ENCODE measurements at regions not wholly inside any gene's neighbourhood (a gene's known extent, or its start where the extent isn't known, plus 50 kb on each side); places are given as distances from the start of the nearest gene placed in this dataset.
"Not testable (repeated sequence)": the region's sequence is repeated elsewhere in the genome, so short reads cannot be mapped to it uniquely, and the experiment has no call there.

DNA sequence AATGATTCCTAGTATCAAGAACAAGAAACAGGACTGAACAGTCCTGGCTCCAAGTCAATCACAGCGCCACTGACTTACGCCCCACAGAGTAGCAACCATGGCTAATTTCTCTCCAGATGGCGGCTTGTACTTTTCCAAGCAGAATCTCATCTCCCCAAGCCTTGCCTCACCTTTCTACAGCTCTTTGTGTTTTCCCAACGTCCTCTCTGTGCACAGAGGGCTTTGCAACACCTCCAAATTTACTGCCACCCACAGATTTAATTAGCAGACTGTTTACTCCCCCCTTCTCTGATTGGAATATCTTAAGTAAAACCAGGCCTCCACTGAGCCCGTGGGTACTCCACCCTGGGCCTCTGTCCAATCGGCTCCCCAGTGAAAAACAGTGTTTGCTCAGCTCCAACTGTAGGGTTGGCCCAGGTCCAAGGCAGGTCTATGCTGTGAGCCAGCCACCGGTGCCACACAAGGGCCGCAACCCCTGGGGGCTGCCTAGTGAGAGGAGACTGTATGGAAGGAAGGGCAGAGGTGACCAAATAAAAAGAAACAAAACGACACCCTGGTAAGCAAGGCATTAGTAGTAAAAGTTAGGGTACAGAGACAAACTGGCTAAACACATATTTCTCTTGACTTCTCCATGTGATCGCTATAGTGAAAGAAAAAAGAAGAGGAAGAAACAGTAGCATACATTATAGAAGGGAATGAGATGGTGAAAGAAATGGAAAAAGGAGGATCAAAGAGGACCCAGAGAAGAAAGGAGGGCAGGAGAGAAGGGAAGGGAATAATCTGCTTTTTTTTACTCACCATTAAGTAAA is 128.4 kb upstream of the SOD1 start:
- DNase-seq = no peak

DNA sequence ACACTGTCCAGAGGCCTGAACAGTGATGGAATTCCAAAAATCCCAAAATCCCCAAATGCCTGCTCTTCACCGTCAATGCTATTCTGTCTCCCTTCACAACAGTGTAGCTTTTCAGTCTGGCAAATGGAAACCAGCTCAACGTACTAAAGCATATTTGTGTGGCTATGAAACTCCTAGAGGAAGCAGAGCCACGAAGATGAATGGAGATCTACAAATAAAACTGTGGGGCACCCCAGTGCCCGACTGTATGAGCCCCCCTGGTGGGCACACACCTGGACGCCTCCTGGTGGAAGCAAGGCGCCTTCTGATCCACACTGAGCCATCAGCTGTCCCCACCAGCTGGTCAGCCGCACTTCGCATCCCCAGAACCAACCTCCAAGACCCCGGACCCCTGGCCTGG is 129.1 kb upstream of the SOD1 start:
- no peak for DNase-seq

DNA sequence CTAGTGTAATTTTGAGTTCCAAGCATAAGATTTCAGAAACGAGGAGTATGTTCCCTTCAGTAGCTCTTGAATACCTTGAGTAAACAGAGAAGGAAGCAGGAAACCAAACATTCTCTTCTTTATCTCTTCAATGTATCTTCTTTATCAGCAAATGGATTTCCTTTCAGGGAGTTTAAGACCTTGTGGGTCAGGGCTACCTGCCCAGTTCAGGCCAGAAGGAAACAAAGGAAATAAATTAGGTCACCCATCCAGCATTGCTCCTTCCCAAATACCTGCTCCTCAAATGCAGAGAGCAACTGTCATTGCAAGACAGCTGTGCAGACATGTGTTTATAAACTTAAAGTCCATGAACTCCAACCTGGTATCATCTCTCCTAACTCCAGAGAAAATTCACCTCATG is 130.1 kb upstream of the SOD1 start:
- DNase-seq = no peak

DNA sequence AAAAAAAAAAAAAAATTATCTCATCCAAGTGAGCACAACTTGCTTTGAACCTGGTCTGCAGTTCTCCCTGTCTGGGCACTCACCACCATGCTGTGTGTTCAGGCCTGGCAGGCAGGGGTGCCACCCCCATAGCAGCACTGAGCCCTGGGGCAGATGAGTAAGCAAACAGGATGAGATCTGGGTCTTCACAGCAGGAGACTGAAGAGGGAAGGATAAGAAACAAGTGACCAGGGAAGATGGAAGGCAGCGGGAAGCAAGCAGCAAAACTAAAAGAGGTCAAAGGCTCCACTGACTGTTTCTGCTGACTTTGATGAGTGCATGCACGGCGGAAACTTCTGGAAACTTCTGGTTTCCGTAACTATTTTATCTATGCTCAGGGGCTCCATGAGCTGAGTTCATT is 133.5 kb upstream of the SOD1 start:
- no peak for DNase-seq

DNA sequence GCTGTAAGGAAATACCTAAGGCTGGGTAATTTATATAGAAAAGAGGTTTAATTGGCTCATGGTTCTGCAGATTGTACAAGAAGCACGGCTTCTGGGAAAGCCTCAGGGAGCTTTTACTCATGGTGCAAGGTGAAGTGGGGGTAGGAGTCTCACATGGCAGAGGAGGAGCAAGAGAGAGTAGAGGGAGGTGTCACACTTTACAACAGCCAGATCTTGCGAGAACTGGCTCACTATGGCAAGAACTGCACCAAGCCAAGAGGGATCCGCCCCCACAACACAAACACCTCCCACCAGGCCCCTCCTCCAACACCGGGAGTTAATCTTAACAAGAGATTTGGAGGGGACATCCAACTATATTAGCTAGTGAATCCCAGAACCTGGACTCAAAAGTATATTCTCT is 135.4 kb upstream of the SOD1 start:
- no peak for DNase-seq

DNA sequence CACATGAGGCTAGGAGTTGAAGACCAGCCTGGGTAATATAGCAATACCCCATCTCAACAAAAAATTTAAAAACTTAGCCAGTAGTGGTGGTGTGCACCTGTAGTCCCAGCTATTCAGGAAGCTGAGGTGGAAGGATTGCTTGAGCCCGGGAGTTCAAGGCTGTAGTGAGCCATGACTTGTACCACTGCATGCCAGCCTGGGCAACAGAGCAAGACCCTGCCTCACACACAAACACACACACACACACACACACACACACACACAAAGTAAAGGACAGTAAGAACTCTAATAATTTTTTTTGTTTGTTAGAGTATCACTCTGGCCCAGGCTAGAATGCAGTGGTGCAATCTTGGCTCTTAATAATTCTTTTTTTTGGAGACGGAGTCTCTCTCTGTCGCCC is 138.0 kb upstream of the SOD1 start:
- no peak for DNase-seq

DNA sequence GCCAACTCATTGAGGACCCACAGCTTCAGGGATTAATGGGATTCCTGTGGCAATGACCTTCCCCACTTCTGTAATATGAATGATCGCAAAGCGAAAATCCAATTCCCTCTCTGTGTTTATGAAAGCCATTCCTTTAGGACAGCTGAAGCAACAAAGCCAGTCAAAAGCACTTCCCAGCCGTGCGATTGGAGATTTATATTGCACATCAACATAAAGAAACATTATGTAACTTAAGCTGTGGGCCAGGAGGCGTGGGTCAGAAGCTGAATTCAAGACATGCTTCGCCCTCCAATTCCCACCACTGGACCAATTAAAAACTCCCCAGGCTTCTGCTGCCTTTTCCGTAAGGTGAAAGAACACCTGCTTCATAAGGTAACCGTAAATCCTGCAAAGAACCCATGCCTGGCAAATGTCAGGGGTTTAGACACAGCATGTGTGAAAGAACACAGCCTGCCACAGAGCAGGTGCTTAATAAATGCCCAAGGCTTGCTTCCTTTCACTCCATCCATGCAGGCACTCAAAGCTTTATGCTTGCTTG is 138.9 kb upstream of the SOD1 start:
- DNase-seq = no peak

DNA sequence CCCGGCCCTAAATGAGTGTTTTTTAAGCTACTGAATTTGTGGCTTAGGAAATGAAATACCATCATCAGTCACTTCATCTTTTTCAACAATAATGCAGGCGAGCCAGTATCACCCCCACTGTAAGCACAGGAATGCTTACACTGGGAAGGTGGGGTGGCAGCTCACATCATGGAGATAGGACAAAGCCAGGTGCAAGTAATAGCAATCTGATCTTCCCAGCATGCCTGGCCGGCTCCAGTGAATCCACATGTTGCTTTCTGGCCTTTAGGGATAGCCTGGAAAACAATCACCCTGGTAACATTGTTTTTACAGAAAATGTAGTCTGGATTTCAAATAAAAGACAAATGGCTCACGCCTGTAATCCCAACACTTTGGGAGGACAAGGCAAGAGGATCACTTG is 140.9 kb upstream of the SOD1 start:
- DNase-seq = no peak

DNA sequence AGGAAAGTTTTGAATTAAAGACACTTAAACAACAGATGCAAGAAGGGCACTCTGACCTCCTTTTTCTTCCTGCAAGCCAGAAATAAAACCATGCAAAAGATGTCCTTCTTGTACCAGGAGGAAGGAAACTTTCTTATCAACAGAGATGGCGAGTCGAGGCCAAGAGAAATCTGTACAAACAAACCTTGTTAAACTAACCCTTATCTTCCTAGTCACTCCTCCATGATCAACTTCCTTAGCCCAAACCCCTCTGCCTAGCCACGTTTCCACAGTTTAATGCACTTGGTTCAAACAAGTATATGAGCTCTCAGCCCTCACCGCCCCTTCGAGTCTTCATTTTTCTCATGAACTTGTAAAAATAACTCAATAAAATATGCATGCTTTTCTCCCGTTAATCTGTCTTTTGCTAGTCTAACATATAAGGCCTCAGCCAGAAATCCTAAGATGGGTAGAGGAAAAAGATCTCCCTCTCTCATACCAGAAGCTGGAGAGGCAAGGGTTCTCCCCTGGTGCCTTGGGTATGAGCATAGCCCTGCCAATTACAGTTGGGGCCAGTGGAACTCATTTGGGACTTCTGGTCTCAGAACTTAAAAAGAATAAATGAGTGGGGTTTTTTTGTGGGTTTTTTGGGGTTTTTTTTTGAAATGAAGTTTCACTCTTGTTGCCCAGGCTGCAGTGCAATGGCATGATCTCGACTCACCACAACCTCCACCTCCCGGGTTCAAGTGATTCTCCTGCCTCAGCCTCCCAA is 141.7 kb upstream of the SOD1 start:
- DNase-seq = no peak

DNA sequence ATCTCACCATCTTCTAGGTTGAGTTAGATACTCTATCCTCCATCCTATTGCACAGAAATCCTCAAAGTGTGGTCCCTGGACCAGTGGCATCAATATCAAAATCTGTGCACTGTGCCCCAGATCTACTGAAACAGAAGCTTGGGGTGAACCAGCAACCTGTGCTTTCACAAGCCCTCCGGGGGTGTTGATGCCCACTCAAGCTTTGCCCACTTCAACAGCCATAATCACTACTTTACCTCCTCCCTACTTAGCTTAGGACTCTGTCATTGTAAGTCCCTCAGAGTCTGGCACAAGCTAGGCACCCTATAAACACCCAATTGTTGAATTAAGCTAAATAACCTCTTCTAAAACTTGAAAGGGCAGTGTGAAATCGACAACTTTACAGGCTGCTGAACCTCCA is 144.2 kb upstream of the SOD1 start:
- no peak for DNase-seq

DNA sequence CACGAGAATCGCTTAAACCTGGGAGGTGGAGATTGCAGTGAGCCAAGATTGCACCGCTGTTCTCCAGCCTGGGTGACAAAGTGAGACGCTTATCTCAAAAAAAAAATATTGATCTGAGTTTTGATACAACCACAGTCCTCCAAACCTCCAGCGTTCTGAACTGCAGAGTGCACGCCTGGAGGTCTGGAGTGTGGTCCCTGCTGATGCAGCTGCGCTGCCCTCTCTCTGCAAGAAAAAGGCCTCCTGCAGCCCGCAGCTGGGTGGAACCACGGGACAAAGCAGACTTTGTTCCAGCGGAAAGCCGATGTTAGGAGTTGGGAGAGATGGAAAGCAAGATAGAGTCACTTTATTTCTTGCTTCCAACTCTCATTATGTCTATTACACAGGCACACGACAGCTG is 144.9 kb upstream of the SOD1 start:
- no peak for DNase-seq

DNA sequence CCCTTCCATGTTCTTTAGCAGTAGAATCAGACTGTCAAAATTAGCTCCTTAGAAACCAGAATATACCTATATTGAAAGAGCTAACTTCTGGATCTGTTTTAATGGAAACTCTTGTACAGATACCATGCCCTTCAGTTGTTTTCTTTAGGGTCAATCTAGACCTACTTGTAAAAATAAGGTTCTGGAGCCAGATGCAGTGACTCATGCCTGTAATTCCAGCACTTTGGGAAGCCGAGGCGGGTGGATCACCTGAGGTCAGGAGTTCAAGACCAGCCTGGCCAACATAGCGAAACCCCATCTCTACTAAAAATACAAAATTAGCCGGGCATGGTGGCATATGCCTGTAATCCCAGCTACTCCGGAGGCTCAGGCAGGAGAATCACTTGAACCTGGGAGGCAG is 146.0 kb upstream of the SOD1 start:
- not testable (repeated sequence) for DNase-seq

DNA sequence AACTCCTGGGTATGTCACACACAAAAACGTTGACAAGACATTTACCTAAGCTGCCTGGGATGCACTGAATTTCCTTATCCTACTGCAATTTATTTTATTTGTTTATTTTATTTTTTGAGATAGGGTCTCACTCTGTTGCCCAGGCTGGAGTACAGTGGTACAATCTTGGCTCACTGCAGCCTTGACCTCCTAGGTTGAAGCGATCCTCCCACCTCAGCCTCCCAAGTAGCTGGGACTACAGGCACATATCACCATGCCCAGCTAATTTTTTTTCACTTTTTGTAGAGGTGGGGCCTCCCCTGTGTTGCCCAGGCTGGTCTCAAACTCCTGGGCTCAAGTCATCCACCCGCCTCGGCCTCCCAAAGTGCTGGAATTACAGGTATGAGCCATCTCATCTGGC is 147.5 kb upstream of the SOD1 start:
- not testable (repeated sequence) for DNase-seq

DNA sequence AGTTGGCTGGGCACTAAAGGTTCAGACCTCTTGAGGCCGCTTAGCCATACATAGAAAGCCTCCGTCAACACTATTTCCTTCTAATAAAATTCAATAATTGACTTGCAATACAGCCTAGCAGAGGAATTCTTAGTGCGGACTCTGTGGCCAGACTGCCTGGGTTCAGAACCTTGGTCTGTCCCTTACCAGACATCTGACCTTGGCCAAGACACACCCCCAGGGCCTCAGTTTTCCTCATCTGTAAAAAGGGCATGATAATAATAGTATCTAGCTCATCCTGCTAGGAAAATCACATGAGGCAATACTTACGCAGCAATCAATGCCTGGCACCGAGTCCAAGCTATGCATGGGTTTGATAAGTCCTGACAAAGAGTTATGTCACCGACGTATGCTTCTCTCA is 148.2 kb upstream of the SOD1 start:
- no peak for DNase-seq

DNA sequence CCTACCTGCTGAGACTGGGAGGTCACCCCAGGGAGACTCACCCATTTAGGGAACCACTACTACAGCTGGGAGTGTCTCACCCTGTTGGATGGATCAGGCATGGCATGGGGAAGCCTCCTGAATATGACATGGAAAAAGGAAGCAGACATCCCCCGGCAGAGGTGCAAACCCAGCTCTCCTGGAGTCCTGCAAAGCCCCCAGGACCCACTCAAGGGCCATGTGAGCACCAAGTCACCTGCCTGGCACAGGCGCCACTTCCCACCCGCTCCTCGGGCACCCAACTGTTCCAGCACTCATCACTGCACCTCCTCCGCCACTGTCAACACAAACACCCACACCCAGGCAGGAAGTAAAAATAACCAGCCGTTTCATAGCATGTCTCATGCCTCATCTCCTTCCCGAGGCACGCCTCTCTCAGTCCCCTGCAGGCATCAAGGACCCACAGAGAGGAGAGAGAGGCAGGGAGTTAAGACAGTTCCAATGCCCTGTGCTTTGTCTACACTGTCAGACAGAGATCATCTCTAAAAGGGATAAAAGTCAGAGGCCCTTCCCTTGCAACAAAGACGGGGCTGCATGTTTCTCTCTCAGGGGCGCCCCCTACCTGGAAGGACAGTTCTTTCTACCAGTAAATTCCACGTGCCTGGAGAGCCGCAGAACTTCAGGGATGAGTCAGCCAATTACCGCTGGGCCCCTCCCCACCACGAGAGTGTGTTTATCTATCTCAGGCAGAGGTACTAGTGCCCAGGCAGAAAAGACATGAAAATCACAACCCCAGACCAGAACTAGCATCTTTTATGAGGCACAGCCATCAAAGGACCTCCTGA is 150.1 kb upstream of the SOD1 start:
- peak; percentile 89 for DNase-seq

DNA sequence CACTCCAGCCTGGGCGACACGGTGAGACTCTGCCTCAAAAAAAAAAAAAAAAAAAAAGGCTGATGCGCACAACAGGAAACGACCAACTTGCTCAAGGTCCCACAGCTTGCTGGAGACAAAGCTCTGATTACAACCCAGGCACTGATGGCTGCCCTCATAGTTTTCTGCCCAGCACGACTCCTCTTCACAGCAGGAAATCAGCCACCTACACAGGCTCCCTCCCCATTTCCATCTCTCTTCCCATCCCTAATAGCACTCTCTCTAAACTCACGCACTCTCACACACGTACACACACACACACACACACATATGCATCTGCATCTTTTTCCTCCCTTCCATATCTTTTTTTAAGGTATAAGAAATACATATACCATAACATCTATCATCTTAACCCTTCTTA is 153.5 kb upstream of the SOD1 start:
- DNase-seq = no peak

DNA sequence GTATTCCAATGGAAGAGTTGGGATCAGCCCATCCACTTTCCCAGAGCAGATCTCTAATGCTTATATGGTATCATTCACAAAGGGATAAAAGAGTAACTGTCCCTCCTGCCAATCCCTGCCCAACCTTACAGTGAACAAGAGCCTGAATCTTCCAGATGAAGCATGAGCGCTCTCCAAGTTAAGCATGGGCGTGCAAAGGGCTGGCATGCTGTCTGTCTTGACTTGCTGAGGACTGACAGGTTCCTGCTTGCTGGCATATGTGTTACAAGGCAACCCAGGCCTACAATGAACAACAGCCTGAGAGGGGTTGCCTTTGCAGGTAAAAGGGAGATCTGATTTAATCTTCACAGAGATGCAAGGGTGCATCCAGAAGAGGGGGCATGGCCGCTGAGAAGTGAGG is 155.6 kb upstream of the SOD1 start:
- no peak for DNase-seq

DNA sequence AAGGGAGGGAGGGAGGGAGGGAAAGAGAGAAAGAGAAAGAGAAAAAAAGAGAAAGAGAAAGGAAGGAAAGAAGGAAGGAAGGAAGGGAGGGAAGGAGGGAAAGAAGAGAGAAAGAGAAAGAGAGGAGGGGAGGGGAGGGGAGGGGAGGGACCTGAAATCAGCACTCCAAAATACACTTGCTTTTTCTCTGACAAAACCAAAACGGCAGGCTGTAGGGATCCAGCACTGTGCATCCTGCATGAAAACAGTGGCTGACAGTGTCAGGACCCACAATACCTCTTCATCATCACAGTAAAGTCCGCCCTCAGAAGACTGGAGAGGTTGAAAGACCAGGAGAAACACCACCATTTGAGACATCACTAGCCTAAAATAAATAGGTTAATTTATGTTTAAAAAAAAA is 156.0 kb upstream of the SOD1 start:
- no peak for DNase-seq

DNA sequence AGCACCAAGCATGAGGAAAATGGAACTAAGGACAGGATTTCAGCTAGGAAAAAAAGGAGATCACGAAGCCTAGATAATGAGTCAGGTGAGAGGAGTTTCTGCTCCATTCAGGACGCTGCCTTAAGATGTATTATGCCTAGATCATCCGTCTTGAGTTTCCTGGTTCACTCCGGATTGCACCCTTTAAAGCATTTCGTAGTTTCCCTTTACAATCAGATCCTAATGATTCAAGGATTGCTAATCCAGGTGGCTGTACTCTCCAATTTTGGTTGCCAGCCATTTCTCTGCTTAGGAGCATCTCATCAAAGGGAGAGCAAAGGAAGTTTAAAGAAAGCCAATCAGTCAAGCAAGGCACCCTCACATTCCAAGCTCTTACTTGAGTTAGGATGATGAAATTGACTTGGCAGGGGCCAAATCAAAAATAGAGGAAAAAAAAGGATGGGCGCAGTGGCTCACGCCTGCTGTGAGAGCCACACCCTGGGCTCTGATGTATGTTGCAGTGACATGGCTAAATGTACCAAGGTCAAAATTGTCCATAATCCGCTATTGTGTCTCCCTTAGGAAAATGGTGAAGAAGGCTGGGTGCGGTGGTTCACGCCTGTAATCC is 156.9 kb upstream of the SOD1 start:
- DNase-seq = no peak

DNA sequence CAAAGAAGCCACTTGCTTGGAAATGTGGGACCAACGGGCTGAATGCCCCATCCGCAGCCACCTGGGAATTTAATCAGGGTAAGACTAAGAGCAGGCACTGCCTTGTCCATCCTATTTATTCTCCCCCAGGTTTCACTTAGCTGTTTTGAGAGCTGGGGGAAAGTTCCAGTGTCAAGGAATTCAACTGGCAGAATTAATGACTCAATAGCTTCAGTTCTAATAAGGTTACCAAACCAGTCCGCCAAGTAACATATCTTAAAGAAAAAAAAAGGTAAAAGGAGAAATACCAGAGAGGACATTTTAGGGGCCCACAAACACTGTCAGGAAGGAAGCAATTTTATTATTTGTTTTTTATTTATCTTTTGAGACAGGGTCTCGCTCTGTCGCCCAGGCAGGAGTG is 157.6 kb upstream of the SOD1 start:
- no peak for DNase-seq

DNA sequence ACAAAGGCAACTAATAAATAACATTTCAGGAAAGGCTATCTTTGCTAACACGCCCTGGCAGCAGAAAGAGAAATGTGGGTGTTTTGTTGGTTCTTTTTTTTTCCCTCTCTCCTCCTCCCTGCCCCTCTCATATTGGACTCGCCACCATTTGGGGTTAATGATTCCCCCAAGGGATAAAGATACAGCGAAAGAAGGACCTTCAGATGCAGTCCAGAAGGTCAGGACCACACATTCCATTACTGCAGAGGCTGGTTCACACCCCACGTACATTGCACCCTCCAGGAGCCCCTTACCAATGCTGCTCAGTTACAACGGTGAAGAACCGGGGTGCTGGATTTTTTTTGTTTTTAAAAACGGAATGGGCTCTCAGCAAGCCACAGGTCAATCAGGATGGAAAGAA is 156.9 kb upstream of the TIAM1 start:
- DNase-seq = no peak

DNA sequence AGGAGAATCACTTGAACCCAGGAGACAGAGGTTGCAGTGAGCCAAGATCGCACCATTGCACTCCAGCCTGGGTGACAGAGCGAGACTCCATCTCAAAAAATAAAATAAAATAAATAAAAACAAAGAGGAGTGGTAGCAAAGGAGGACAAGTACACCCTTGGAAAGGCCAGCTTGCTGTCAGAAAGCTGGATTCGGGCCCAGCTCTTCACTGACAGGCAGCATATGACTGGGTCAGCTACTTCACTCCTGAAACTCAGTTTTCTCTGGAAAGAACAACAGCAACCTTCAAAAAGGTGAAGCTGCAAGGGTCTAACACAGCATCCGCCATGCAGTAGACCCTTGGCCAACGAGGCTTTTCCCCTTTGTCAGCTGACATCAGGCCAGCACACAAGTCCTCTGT is 156.0 kb upstream of the TIAM1 start:
- DNase-seq = no peak

DNA sequence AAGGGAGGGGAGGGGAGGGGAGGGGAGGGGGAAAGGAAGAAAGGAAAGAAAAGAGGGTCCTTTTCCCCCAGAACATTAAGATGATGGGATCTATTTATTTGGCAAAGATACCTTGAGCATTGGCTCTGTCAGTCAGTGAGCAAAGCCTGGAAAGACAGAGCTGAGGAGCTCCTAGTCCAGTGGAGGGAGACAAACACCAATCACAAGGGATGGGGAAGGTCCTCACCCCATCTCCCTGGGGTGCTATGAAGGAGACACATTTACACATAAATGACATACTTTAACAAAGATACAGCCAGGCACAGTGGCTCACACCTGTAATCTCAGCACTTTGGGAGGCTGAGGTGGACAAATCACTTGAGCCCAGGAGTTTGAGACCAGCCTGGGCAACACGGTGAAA is 154.9 kb upstream of the TIAM1 start:
- no peak for DNase-seq

All from activated CD8-positive, alpha-beta memory T cell treated with anti-CD3 and anti-CD28 coated beads for 24 hours (primary cell).